ENCODE measurements at regions not wholly inside any gene's neighbourhood (a gene's known extent, or its start where the extent isn't known, plus 50 kb on each side); places are given as distances from the start of the nearest gene placed in this dataset.
"Not testable (repeated sequence)": the region's sequence is repeated elsewhere in the genome, so short reads cannot be mapped to it uniquely, and the experiment has no call there.

DNA sequence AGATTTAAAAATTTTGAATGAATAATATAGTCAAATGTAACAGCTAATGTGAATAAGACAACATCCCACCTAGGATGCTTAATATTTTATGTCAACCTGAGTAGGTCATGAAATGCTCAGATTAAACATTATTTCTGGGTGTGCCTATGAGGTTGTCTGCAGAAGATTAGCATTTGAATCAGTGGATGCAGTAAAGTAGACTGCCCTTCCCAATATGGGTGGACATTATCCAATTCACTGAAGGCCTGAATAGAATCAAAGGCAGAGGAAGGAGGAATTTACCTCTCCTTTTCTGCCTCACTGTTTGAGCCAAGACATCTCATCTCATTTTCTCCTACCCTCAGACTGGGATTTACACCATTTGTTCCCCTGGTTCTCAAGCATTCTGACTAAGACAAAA, 1582.3 kb downstream of the EFNA5 start:
- intact Hi-C loops (cut with micrococcal nuclease) = no loop called here
- Mint-ChIP-seq H3K9me3 (no peaks in the 10 kb centered on the region), H3K27me3 (no peaks in the 10 kb centered on the region), H3K27ac (no peak overlapping the region), H3K36me3 (ENCODE audit: low read depth) (no peaks in the 10 kb centered on the region), H3K4me1 (ENCODE audit: low read depth) (no peaks in the 10 kb centered on the region), H3K4me3 (no peak overlapping the region)

DNA sequence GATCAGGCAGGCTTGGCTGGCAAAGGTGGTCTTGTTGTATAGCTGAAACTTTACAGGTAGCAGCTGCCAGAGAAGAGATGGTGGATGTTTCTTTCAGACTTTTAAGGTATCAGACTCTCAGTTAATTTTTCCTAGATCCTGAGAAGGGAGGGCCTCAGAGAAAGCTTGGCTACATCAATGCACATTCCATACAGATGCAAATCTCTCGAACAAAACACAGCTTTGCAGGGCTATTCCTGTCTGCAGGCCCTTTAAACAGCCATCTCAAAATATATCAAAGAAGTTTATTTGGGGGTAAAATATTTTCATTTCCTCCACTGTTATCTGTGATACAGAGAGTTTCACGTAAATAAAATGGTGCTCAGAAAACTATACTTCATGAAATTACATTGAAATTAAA, 1584.4 kb downstream of the EFNA5 start:
- Mint-ChIP-seq H3K27me3 (no peaks in the 10 kb centered on the region), H3K4me1 (ENCODE audit: low read depth) (no peaks in the 10 kb centered on the region), H3K36me3 (ENCODE audit: low read depth) (no peaks in the 10 kb centered on the region), H3K9me3 (no peaks in the 10 kb centered on the region), H3K4me3 (no peak overlapping the region), H3K27ac (no peak overlapping the region)
- intact Hi-C loops (cut with micrococcal nuclease) = no loop called here

DNA sequence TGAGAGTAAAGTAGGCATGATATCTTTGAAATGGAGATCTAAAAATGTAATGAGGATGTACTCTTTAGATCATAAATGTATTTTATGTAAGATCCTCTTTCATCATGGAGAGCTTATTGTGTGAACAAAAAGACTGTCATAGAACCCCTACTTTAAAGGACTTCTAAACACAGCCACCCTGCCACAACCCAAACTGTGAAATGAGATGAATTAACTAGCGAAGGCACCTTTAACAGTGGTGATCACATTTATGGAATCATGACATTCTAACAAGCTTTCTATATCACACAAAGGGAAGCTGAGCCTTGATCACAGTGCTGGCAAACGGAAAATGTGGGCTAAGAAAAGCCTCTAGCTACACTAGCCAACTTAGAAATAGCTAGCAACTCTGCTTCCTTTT, 1585.2 kb downstream of the EFNA5 start:
- no peaks in the 10 kb centered on the region for H3K36me3 Mint-ChIP-seq (ENCODE audit: low read depth)
- H3K4me1 Mint-ChIP-seq (ENCODE audit: low read depth) = no peaks in the 10 kb centered on the region
- H3K27me3 Mint-ChIP-seq = no peaks in the 10 kb centered on the region
- no peak overlapping the region for H3K4me3 Mint-ChIP-seq
- intact Hi-C loops (cut with micrococcal nuclease) = no loop called here
- no peaks in the 10 kb centered on the region for H3K9me3 Mint-ChIP-seq
- no peak overlapping the region for H3K27ac Mint-ChIP-seq

DNA sequence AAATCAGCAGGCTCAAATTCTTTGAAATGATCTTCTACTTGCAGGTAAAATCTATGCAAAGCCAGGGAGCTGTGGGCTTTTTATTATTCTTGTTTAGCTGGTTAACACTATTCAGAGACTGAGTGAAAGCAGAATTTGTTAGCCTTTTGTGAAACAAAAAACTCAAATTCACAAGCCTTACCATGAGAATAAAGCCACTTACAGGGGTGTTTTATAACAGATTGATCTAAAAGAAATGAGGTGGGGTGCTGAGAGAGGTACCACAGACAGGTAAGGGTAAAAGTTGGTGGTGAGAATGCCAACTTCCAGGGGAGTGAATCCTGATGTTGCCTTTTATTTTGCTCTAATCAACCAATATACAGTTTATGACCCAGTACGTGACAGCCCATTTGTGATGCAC, 1585.6 kb downstream of the EFNA5 start:
- no peak overlapping the region for H3K4me3 Mint-ChIP-seq
- H3K9me3 Mint-ChIP-seq = no peaks in the 10 kb centered on the region
- intact Hi-C loops (cut with micrococcal nuclease) = no loop called here
- no peaks in the 10 kb centered on the region for H3K4me1 Mint-ChIP-seq (ENCODE audit: low read depth)
- no peaks in the 10 kb centered on the region for H3K27me3 Mint-ChIP-seq
- H3K36me3 Mint-ChIP-seq (ENCODE audit: low read depth) = no peaks in the 10 kb centered on the region
- H3K27ac Mint-ChIP-seq = no peak overlapping the region

DNA sequence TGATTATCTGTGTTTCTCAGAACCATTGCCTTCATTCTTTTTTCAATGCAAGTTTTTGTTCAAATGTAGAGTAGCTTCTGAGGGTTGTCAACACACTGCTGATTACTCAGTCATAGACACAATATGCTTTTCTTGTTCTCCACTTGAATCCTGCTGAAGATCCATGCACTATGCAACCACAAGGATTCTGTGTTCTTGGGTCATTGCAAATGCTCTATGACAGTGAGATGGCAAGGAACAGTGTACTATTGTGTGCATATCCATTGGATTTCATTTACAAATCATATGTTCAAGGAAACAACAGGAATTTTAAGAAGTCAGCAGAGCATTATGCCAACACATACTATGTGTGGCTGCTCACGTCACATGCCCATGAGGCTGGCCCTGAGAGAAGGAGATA, 1590.2 kb downstream of the EFNA5 start:
- Mint-ChIP-seq H3K27ac (no peak overlapping the region), H3K36me3 (ENCODE audit: low read depth) (no peaks in the 10 kb centered on the region), H3K4me3 (no peak overlapping the region), H3K4me1 (ENCODE audit: low read depth) (no peaks in the 10 kb centered on the region), H3K9me3 (no peaks in the 10 kb centered on the region), H3K27me3 (no peaks in the 10 kb centered on the region)
- intact Hi-C loops (cut with micrococcal nuclease) = no loop called here

DNA sequence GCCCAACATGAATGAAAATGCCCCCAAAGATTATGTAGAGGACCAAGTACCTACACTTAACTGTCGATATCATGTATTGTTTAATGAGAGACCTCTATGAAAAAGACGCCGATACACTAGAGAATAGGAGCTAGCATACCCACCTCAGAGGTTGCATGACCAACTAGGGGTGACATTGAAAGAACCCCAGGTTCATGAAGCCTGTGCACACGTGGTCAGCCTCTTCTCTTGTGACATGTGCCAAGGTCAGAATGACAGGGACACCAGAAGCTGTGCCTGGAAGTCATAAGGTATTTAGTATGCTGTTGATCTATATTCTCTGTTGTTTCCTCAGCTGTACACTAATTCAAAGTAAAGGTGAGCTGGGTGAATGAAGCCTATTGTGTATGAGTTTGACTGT, 1594.1 kb downstream of the EFNA5 start:
- Mint-ChIP-seq H3K4me3 (no peak overlapping the region), H3K4me1 (ENCODE audit: low read depth) (no peaks in the 10 kb centered on the region), H3K36me3 (ENCODE audit: low read depth) (no peaks in the 10 kb centered on the region), H3K9me3 (no peaks in the 10 kb centered on the region), H3K27me3 (no peaks in the 10 kb centered on the region), H3K27ac (no peak overlapping the region)
- intact Hi-C loops (cut with micrococcal nuclease) = no loop called here

DNA sequence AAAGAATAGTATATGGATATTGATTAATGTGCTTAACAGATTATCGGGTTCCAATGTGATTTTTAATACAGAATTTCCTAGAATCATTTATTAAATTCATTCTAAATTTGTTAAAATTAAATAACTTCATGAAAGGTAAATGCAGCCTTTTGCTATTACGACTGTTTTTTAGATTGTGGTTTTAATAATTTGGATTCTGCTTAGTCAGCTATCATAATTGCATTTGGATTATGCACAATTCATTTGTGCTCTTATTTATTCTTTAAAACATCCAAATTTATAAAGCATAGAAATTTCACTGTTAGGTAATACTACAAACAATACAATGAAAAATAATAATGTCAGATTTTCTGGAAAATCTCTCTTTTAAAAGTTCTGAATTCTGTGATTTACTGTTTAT, 1598.5 kb downstream of the EFNA5 start:
- Mint-ChIP-seq H3K9me3 (peaks cover 4% of the 10 kb centered on the region), H3K4me1 (ENCODE audit: low read depth) (no peaks in the 10 kb centered on the region), H3K4me3 (no peak overlapping the region), H3K27me3 (no peaks in the 10 kb centered on the region), H3K36me3 (ENCODE audit: low read depth) (no peaks in the 10 kb centered on the region), H3K27ac (no peak overlapping the region)
- intact Hi-C loops (cut with micrococcal nuclease) = no loop called here

DNA sequence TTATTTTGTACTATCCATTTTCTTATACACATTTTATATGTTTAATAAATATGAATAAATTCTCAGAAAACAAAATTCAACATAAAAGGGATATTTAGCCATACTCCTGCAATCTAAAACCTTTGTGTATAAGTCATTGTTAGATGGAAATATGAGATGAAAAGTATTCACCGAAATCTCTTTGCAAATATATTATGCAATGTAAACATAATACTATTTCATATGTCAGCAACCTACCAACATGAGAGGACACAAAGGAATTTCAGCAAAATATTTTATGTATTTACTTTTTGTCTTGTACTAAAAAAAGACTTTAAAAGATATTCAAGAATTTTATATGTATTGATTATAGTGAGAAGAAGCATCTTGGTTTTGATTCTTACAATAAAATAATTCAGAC, 1623.4 kb downstream of the EFNA5 start:
- no peak overlapping the region for H3K27ac Mint-ChIP-seq
- H3K36me3 Mint-ChIP-seq (ENCODE audit: low read depth) = no peaks in the 10 kb centered on the region
- intact Hi-C loops (cut with micrococcal nuclease) = no loop called here
- H3K27me3 Mint-ChIP-seq = no peaks in the 10 kb centered on the region
- H3K4me1 Mint-ChIP-seq (ENCODE audit: low read depth) = no peaks in the 10 kb centered on the region
- H3K9me3 Mint-ChIP-seq = no peaks in the 10 kb centered on the region
- H3K4me3 Mint-ChIP-seq = no peak overlapping the region

DNA sequence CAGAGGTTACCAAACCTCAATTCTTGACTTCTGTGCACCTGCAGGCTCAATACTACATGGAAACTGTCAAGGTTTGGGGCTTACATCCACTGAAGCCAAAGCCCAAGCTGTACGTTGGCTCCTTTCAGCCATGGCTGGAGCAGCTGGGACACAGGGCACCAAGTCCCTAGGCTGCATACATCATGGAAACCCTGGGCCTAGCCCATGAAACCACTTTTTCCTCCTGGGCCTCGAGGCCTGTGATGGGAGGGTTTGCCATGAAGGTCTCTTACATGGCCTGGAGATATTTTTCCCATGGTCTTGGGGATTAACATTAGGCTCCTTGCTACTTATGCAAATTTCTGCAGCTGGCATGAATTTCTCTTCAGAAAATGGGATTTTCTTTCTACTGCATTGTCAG, 1638.7 kb downstream of the EFNA5 start:
- H3K27ac Mint-ChIP-seq; H3K36me3 Mint-ChIP-seq (ENCODE audit: low read depth); intact Hi-C loops (cut with micrococcal nuclease); H3K27me3 Mint-ChIP-seq; H3K4me1 Mint-ChIP-seq (ENCODE audit: low read depth); H3K4me3 Mint-ChIP-seq: not testable (repeated sequence)
- peaks cover 17% of the 10 kb centered on the region for H3K9me3 Mint-ChIP-seq

DNA sequence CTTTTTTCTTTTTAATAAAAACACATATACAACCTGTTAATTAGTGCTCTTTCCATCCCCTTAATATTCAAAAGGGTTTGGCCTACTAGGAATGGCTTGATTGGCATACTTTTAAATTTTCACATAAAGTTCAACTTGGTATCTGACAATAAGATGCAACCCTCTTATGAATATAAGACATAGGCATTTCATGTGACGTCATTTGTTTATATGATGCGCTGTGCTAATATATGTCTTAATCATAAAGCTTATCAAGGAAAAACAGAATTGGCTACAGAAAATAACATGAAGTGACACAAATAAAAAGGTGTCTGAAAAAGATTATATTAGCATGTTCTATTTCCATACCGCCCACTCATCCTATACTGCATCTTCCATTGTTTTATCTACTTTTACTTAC, 1642.4 kb downstream of the EFNA5 start:
- H3K9me3 Mint-ChIP-seq = peaks cover 12% of the 10 kb centered on the region
- no peaks in the 10 kb centered on the region for H3K36me3 Mint-ChIP-seq (ENCODE audit: low read depth)
- intact Hi-C loops (cut with micrococcal nuclease) = no loop called here
- no peak overlapping the region for H3K4me3 Mint-ChIP-seq
- H3K27me3 Mint-ChIP-seq = no peaks in the 10 kb centered on the region
- H3K4me1 Mint-ChIP-seq (ENCODE audit: low read depth) = no peaks in the 10 kb centered on the region
- H3K27ac Mint-ChIP-seq = no peak overlapping the region

DNA sequence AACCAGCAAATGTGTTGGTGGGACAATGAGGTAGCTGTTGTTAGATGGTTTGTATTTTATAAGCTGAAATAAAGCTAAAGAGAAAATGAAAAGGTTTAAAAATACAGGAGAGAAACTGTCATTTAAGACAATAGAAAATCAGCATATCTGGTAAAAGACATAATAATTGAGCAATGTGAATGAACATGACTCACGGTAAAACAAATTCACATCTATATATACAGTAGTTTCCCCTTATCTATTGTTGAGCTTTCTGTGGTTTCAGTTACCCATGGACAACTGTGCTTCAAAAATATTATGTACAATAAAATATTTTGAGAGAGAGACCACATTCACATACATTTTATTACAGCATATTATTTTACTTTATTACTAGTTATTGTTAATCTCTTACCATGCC, 1649.8 kb downstream of the EFNA5 start:
- H3K4me1 Mint-ChIP-seq (ENCODE audit: low read depth) = no peaks in the 10 kb centered on the region
- intact Hi-C loops (cut with micrococcal nuclease) = no loop called here
- peaks cover 8% of the 10 kb centered on the region for H3K9me3 Mint-ChIP-seq
- H3K4me3 Mint-ChIP-seq = no peak overlapping the region
- no peaks in the 10 kb centered on the region for H3K27me3 Mint-ChIP-seq
- H3K27ac Mint-ChIP-seq = no peak overlapping the region
- no peaks in the 10 kb centered on the region for H3K36me3 Mint-ChIP-seq (ENCODE audit: low read depth)

DNA sequence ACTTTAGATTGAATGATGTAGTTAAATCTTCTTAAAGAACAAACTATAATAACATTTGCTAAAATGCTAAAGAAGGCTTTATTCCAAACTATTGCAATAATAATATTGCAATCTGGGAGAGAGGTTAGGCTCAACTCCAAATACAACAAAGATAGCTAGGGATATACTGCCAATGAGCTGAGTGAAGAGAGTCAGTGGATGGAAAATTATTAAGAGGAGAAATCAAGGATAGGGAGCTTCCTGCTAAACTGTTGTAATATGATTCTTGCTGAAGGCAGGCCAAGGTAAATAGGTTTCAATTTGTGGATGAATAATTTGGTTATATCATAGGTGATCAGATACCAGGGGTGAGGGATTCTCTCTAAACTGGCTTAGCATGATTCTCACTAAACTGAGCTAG, 1651.5 kb downstream of the EFNA5 start:
- Mint-ChIP-seq H3K4me3 (no peak overlapping the region), H3K36me3 (ENCODE audit: low read depth) (no peaks in the 10 kb centered on the region), H3K27me3 (no peaks in the 10 kb centered on the region), H3K27ac (no peak overlapping the region), H3K9me3 (peaks cover 8% of the 10 kb centered on the region), H3K4me1 (ENCODE audit: low read depth) (no peaks in the 10 kb centered on the region)
- intact Hi-C loops (cut with micrococcal nuclease) = no loop called here

DNA sequence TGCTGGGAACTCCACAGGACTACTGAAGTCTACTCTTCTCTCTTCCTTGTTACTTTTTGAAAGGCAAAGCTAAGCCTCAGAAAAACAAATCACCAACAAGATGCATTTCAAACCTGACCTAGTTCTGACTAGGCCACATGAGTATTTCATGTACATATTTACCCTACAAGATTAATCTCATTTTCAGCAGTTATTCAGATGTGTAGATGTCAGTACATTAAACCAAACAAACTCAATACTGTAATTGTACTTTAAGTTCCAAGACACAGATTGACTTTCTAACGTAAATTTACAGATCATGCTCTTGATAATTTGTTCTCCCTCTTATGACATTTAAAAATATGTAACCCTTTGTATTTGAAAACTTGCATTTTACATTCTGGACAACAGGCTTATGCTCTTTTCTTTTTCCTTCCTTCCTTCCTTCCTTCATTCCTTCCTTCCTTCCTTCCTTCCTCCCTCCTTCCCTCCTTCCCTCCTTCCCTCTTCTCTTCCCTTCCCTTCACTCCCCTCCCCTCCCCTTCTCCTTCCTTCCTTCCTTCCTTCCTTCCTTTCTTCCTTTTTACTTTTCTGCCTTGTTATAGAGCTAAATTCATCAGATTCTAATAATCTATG, 1653.4 kb downstream of the EFNA5 start:
- intact Hi-C loops (cut with micrococcal nuclease) = no loop called here
- Mint-ChIP-seq H3K27me3 (no peaks in the 10 kb centered on the region), H3K36me3 (ENCODE audit: low read depth) (no peaks in the 10 kb centered on the region), H3K4me1 (ENCODE audit: low read depth) (no peaks in the 10 kb centered on the region), H3K4me3 (no peak overlapping the region), H3K27ac (no peak overlapping the region), H3K9me3 (peaks cover 8% of the 10 kb centered on the region)

DNA sequence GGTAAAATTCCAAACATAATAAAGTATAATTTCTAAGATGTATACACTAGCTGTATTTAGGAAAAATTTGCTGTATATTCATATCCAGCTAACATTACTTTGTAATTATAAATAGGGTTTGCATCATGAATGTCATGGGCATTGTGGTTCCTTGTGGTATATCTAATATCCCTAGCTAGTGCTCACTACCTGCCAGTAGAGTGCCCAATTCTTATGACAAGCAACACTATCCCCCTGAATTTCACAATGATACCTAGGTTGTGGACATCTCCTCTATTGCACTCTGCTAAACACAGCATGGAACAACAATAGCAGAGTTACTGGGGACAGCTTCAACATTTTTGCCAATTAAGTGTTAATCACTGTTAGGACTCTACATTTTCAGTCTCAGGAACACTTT, 1656.5 kb downstream of the EFNA5 start:
- H3K36me3 Mint-ChIP-seq (ENCODE audit: low read depth) = no peaks in the 10 kb centered on the region
- H3K27ac Mint-ChIP-seq = no peak overlapping the region
- H3K9me3 Mint-ChIP-seq = peaks cover 14% of the 10 kb centered on the region
- intact Hi-C loops (cut with micrococcal nuclease) = no loop called here
- no peaks in the 10 kb centered on the region for H3K27me3 Mint-ChIP-seq
- no peaks in the 10 kb centered on the region for H3K4me1 Mint-ChIP-seq (ENCODE audit: low read depth)
- H3K4me3 Mint-ChIP-seq = no peak overlapping the region

DNA sequence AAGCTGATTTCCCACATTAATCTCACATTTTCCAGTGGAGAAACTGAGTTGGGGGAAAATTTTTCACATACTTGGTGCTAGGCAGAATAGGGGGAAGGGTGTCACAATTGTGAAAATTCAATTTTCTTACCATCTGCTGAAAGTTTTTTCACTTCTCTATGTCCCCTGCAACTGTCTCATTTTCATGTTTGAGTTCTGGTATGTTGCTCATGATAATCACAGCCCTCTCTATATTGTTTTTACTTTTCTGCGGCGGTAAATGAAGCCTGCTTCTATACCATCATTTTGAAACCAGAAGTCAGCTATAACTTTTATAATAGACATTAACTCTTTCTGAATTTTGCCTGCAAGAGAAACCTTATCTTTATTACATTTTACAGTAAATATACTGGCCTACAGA, 1664.5 kb downstream of the EFNA5 start:
- Mint-ChIP-seq H3K9me3 (peaks cover 39% of the 10 kb centered on the region), H3K27me3 (no peaks in the 10 kb centered on the region), H3K4me1 (ENCODE audit: low read depth) (no peaks in the 10 kb centered on the region), H3K27ac (no peak overlapping the region), H3K4me3 (no peak overlapping the region), H3K36me3 (ENCODE audit: low read depth) (no peaks in the 10 kb centered on the region)
- intact Hi-C loops (cut with micrococcal nuclease) = no loop called here
